T-helper 2 cell (primary cell): ENCODE measurements at regions not wholly inside any gene's neighbourhood (a gene's known extent, or its start where the extent isn't known, plus 50 kb on each side); places are given as distances from the start of the nearest gene placed in this dataset.

Experiments
- DNase-seq, 5 experiments: peaks; one replicate each; pipeline versions ENCODE4 v3.0.0 to v3.0.0-alpha.2; 2012 to 2022

DNA sequence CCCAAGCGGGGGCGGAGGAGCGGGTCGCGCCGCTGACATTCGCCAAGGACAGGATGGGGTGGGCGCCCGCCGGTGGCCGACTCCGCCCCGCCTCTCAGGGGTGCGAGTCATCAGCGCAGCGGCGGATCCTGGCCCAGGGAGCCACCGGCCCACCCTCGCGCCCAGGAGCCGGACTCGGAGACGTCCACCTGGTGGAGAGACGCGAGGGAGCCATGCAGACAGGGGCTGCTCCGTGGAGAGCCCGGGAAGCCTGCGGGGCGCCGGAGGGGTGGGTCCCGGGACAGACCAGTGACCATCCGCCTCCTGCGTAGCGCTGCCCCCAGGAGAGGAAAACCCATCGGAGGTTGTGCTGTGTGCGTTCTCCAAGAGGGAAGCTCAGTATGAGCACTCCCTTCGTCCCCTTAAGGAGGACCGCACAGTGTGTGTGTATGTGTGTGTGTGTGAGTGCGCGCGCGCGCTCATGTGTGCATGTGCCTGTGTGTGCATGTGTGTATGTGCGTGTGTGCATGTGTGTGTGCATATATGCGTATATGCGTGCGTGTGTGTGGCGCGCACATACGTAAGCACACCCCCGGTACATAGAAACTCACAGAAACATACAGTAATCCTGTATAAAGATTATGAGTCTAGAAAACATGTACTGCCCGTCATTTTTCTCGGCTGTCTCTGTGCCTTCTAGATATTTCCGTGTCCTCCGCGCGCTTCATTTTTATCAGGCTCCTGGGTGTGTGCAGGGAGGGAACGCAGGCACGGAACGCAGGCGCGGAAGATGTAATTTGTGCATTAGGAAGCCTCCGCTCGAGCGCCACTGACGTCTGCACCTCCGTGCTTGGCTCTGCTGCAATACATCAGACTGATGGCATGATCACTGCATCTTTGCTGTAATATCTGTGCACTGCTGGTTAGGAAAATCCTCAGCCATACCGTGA, 158.9 kb downstream of the TBXT start:
- peak in 1 of 5 experiments; percentile 34 for DNase-seq

DNA sequence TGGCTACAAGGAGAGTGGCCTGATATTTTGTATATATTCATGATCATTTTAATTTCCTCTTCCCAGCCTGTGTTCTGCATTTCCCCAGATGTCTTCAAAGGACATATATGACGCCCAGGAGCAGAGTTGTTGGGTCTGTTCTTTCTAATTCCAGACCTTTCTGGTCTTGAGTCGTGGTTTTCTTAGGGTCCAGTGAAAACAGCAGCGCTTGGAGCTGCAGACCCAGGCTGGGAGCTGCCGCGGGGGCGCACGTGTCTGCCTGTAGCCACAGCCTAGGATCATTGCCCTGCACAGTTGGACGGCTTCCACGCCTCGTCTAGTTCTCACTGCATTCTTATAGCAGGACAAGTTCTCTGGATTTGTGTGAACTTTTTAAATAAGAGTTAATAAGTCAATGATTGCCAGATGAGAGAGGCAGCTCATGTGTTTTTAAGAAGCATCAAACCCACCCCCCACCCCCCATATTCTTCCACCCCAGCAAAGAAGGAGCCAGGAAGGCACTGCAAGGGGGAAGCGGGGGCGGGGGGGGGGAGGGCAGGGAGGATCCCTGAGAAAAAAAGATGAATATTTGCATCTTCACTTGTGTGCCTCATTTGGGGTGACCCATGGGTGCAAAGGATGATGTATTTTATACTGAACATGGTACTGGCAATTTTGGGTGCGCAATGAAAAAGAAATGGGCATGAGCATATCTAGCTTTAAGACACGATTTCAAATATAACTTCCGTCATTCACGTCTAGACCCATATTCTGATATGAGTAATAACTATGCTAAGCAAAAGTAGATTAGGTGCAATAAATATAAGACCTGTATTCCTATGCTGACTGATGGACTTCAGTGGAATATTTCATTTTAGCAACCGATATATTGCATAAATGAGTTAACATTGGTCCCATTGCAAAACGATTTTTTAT, 160.0 kb downstream of the TBXT start:
- DNase-seq, result no peak

DNA sequence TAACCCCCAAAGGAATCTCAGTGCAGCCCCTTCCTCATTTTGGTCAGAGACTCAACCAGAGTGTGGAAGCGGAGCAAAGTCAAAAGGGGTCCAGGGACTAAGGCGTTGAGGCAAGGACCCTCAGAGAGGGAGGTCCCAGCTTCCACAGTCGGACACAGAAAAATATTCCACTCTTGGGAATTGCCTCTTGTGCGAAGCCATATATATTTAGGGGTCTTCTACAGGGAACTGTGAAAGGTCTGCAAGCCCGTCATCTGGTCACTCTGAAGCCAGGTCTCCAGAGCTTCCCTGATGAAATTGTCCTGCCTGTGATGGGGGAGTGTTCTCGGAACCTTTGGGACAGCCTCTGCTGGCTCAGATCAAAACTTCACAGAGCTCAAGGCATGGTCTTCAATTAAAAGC, 160.8 kb downstream of the TBXT start:
- no peak for DNase-seq

DNA sequence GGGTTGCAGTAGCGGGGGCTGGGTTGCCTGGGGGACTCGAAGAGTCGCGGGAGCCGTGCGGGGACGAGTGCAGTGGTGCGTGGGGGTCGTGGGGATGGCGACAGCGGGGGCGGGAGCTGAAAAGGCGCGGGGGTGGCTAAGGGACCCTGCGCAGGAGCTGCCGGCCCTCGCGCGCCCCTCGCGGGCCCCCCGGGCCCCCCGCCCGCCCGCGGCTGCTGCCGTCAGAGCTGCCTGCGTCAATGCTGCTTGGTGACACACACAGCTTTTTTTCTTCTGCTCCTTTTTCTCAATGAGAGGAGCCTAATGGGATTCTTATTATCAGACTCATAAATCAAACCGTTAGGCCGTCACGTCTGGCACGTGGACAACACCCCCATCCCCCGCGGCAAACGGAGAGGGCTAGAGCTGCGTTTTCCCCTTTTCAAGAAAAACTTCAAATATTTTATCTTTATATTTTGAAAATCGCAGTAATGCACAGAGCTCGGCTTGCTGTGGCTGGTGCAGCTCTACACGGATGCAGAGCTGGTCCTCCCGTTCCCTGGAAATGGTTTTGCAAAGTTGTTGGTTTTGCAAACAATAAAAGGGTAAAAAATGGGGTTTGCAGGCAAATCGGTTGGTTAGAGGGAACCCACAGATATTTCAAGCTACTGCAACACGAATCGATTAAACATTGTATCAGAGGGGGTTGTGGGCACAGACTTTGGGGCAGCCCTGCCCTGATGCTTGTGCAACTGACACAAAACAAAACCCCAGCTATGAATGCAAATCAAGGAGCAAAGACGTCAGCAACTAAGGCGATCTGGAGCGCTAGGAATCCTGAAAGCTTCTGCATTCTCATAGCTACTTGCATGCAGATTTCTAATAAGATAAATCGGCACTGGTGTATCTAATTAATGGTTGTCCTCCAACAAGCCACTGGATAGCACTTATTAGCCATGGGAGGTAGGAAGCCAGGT, 161.4 kb downstream of the TBXT start:
- peak in 1 of 5 experiments; percentile 47 for DNase-seq

DNA sequence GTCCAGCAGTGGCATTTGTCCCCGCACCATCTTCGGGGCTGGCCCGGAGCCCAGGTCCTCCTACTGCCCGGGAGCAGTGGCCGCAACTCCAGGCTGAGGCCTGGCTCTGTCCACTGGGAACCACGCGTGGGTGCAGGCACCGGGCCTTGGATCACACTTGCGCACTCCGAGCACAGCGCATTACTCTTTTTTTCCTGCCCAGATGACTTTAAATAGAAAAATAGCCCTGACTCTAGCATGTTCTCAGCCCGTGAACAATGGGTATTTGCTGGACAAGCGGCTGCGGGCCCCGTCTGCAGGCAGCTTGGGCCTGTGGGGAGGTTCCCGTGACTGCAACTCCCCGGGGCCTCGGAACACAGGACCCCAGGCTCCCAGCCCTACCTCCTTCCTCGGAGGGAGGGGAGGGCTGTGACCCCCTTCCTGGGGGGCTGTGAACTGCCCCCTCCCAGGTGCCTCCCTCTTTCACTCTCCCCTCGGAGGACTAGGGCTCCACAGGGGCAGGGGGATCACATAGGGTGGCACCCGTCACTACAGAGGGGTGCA, 162.2 kb downstream of the TBXT start:
- DNase-seq, result no peak

DNA sequence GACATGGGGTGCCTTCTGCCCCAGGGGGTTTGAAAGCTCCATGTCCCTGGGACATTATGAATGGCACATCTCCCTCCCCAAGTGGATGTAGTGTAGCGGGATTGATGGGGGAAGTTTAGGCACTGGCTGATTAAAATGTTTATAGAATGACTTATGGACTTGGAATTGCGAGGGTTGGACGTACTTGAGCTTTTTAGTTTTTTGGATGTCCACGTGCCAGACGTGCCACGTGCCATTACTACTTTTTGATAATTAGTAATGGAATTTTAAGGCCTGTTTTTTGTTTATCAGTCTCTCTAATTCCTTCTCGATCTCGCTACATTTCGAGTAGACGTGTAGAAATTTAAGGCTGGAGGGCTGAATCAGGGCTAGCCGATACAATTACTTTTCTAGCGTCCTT, 162.8 kb downstream of the TBXT start:
- no peak for DNase-seq

DNA sequence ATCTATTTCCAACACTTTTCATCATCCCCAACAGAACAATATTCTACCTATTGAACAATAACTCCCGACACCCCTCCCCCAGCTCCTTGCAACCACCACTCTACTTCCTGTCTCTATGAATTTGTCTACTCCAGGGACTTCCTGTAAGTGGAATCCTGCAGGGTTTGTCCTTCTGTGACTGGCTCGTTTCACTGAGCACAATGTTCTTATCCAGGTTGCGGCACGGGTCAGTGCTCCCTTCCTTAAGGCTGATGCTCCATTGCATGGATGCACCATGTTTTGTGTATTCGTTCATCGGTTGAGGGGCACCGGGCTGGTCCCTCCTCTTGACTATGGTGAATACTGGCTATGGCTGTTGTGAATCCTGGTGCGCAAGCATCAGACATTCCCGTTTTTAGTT, 163.2 kb downstream of the TBXT start:
- no peak for DNase-seq

DNA sequence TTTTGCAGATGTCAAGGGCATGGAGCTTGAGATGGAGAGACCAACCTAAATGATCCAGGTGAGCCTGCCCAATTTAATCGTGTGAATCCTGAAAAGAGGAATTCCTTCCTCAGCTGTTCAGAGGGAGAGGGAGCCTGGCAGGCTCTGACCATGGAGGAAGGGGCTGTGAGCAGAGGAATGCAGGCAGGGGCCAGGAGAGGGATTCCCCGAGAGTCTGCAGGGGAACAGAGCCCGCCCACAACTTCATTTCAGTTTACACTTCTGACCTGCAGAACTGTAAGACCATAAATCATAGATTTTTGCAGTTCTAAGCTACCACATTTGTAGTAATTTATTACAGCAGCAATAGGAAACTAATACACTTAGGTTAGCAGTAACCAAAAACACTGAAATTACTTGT, 164.1 kb downstream of the TBXT start:
- no peak for DNase-seq

DNA sequence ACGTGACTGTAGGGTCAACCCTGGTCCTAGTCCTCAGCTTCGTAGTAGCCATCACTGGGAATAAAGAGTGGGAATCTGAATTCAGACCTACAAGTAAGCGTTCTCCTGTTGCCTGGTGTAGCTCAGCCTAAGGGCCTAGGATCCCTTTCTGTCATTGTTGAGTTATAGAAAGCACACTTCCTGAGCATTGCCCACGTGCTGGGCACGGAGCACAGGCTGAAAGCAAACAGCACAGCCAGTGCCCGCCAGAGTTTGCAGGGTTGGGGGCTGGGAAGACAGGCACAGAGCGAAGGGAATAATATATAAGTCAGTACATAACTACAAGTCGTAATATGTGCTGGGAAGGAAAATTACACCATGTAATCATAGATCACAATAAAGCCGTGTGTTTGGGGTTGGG, 166.3 kb downstream of the TBXT start:
- DNase-seq, result no peak

DNA sequence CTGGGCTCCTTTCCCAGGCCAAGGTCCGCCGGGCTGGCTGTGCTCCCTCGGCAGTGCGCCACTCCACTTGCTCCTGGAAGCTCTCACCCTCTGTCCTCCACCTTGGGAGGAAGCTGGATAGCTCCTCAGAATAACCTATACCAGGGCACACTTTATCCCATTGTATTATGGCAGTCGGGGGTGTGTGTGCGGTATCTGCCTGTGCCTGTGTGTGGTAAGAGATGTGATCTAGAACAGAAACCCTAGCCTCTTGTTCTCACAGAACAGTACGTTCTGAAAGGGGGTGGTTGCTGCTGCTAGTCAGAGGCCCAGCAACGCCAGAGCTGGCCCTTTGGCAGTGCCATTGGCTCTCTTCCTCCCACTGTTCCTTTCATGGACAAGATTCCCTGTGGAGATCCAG, 168.4 kb downstream of the TBXT start:
- DNase-seq, result no peak

DNA sequence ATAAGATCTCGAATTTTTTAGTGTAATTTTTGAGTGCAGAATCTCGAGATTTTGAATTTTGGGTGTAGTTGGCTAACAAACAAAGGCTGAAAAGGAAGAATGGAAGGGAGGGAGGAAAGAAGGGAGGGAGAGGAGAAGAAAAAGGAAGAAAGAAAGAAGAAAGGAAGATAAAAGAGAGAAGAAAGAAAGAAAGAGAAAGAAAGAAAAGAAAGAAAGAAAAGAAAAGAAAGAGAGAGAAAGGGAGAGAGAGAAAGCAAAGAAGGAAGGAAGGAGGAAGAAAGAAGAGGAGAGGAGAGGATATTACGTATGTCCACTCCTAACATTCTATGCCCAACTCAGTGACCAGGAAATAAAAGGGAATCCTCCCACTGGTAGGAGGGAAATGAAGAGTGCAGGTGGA, 169.6 kb downstream of the TBXT start:
- no peak for DNase-seq

DNA sequence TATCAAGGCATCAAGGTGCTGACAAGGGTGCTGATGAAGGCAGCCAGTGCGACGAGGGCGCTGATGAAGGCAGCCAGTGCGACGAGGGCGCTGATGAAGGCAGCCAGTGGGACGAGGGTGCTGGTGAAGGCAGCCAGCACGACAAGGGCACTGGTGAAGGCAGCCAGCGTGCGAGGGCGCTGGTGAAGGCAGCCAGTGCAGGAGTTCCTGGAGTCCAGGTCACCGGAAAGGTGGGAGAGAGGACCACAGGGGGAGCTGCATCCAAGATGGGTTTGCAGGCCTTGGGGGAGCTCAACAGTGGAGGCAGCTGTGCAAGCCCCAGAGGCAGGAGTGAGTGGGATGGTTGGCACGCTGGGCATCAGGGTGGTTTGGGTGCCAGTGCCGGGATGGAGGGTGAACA, 176.3 kb downstream of the TBXT start:
- no peak for DNase-seq

DNA sequence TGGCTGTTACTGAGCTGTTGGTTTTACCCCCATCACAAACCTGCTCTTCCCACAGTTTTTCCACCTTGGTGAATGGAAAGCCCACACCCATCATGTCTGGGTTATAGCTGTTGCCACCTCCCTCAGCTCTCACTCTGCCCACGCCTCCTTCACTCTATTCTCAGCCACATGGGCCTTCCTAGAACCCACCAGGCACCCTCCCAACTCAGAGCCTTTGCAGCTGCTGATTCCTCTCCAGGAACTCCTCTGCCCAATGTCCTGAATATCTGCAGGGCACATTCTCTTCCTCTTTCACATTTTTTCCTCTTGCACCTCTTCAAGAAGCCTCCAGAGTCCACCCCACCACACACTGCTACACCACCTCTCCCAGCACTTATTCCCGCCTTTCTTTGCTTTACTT, 177.4 kb downstream of the TBXT start:
- DNase-seq, result no peak

DNA sequence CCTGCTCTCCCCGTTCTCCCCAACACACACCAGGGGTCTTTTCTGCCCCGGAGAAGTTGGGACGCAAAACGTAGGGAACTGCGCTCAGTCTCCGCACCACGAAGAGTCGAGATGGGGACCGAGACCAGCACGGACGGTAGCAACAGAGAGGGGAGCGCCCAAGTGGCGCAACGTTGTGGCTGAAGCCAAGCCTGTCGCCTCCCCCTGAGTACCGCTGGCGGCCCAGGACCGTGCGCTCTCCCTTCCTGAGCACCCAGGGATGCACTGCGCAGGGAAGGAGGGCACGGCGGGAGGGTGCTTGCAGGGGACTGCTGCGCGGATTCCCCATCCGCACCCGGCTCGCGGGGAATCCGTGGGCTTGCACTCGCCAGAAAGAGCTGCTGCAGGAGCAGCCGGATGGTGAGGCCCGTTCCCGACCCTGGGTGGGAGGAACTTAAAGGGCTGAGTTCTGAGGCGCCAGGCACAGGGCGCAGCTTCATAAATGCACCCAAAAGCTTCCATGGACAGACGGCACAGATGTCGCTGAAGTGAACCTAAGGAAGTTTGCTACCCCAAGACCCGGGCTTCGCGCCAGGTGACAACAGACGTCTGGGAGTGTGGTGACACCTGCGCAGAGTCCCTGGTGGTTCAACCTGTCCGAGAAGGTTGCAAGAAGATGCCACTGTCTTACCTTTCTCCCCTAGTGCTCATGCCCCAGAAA, 178.7 kb downstream of the TBXT start:
- DNase-seq, result no peak

DNA sequence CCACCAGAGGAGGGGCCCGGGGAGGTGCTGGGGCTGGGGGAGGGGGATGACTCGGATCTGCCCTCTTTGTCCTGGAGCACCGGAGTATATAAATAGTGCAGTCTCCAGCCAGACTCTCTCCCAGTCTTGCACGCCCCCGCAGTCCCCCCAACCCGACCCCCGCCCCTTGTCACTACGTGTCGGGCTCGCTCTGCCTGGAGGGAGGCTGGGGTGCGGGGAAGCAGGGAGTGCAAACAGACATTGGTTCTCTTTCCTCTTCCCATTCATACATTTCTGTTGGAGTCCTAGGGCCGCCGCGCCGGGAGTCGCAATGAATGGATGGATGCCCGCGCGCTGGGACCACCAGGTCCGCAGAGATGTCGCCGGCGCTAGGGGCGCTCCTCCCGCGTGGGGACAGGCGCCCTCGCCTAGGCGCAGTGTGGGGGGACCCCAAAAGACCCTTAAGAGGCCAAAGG, 179.3 kb downstream of the TBXT start:
- no peak for DNase-seq

DNA sequence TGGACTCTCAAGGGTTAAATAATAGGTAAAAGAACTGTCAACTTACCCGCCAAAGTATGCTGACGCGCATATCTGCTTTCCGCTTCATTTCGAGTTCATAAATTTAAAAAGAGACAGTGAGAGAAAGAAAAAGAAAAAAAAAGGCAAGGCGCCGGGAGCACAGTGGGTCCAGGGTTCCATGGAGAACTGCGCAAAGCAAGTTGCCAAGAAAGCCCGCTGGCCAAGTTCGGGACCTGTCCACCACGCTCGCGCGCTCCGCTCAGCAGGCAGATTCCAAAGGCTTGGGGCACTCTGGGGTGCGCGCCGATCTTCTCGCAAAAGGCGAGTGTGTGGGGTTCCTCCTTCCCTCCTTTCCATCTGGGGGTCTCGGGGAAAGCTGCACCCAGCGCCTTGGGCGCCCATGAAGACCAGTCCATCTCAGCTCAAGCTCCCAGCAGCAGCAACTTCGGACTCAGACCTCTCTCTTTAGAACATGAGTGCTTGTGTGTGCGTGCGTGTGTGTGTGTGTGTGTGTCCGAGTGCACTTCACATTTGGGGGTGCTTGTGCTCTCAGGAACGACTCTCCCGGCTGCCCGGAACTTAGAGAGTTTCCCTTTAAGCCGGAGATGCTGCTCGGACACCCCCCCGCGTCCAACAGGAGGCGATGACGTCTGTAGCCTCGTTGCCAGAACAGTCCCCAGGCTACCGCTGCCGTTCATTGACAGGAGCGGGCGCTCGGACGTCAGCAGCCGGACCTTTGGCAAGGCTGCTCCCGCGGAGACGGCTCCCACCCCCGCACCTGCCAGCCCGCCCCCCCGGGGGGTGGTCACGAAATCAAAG, 180.0 kb downstream of the TBXT start:
- no peak for DNase-seq

DNA sequence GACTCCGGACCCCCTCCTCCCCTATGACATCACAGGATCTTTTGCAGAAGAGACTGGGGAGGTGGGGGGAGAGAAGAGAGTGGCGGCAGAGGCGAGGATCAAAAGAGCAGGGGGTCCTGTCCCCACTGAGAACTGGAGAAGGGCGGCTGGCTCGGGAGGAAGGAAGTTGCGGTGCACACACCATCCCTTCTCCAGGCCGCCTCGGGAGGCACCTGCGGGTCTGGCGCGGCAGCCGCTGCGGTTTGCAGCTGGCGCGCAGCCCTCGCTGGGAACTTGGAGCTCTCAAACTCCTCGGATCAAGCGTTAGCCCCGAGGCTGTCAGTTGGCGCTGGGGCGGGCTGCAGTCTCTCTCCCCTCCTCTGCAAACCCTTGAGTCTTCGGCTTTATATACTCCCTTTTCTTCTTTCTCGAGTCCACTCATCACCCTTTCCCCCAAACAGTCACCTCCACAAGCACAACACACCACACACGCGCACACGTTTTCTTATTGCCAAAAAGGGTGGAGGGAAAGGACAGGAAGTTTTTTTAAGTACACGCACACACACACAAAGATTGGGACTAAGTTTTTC, 180.7 kb downstream of the TBXT start:
- DNase-seq, result no peak

DNA sequence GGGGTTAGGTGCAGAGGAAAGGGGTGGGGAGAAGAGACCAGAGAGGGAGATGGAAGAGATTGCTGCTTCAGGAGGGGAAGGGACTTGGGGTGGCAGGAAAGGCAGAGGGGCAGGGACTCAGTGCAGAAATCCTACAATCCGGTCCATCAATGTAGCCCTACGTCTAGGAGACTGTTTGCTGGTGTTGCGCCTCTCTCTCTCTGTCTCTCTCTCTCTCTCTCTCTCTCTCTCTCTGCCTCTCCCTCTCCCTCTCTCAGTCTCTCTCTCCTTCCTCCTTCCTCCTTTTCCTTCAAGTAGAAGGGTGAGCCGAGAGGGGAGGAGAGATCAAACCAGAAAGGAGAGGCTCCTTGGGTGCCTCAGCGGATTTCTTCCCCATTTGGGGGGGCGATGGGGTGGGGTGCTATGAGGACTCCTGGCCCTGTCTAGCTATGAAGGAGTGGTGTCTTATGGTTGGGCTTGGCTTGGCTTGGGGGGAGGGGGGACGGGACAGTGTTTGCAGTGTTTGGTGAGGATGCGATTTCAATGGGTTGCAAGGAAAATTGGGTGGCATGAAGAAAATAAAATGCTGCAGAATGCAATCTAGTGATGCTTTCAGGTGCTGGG, 181.2 kb downstream of the TBXT start:
- no peak for DNase-seq

DNA sequence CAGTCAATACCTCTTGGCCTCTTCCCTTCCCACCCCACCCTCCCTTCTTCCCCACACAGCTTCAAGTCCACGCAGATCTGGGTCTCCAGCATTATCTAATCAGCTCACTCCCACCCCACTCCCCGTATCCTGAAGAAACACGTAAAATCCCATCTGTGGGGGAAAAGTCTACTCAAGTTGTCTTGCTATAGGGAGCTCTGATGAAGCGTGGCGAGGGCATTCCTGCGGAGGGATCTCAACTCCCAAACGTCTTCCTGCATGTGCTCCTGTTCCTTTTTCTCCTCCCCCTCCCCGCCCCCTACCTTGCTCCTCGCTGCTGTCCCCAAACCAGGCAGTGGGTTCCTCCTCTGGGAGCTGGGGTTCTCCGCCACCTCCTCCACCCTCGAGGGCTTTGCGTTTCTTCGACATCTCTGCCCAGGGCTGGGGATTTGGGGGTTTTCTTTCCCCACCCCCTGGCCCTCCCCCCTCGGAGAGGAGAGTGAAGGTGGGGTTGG, 181.8 kb downstream of the TBXT start:
- no peak for DNase-seq
